ENCODE measurements at regions not wholly inside any gene's neighbourhood (a gene's known extent, or its start where the extent isn't known, plus 50 kb on each side); places are given as distances from the start of the nearest gene placed in this dataset.
"Not testable (repeated sequence)": the region's sequence is repeated elsewhere in the genome, so short reads cannot be mapped to it uniquely, and the experiment has no call there.

GRCh38 chr5:174916227-174916626, 191.8 kb downstream of the MSX2 start:
- intact Hi-C loops (cut with micrococcal nuclease): no loop called here
- no peaks in the 10 kb centered on the region for H3K9me3 Mint-ChIP-seq
- DNase-seq: no peak
- H3K4me3 Mint-ChIP-seq: no peak overlapping the region
- no peak overlapping the region for H3K27ac Mint-ChIP-seq
- H3K27me3 Mint-ChIP-seq: peaks cover 7% of the 10 kb centered on the region
- peaks cover 3% of the 10 kb centered on the region for H3K4me1 Mint-ChIP-seq (ENCODE audit: low read depth)
- POLR2A ChIA-PET: no interaction called here
- no peaks in the 10 kb centered on the region for H3K36me3 Mint-ChIP-seq
- CTCF ChIA-PET: no interaction called here

- intact Hi-C loops (cut with micrococcal nuclease): loop anchor here (2.0 to 5.0 kb wide), 2 partner anchors 26 to 531 kb away; partner anchors contain the start of gene DRD1
- DNase-seq: no peak
- Mint-ChIP-seq H3K4me1 (ENCODE audit: low read depth) (no peaks in the 10 kb centered on the region), H3K9me3 (no peaks in the 10 kb centered on the region), H3K36me3 (no peaks in the 10 kb centered on the region), H3K27ac (no peak overlapping the region), H3K4me3 (no peak overlapping the region), H3K27me3 (peaks cover 13% of the 10 kb centered on the region)
- CTCF ChIA-PET: interaction anchor here (0.6 to 3.4 kb wide), 8 partner anchors 9 to 339 kb away, joined by 3 to 21 read pairs (median 3); no protein-coding TSS in a partner anchor
- POLR2A ChIA-PET: no interaction called here
Measured at GRCh38 chr5:174911118-174911517, 186.7 kb downstream of the MSX2 start.

GRCh38 chr5:174910245-174910737, 185.9 kb downstream of the MSX2 start:
- ChIA-PET CTCF (interaction anchor here (0.6 to 3.4 kb wide), 9 partner anchors 10 to 534 kb away, joined by 3 to 21 read pairs (median 3); partner anchors contain the start of gene DRD1), POLR2A (no interaction called here)
- DNase-seq: peak; percentile 75
- intact Hi-C loops (cut with micrococcal nuclease): loop anchor here (2.0 to 5.0 kb wide), 2 partner anchors 27 to 532 kb away; partner anchors contain the start of gene DRD1
- no peaks in the 10 kb centered on the region for H3K9me3 Mint-ChIP-seq
- H3K4me1 Mint-ChIP-seq (ENCODE audit: low read depth): no peaks in the 10 kb centered on the region
- peaks cover 13% of the 10 kb centered on the region for H3K27me3 Mint-ChIP-seq
- no peaks in the 10 kb centered on the region for H3K36me3 Mint-ChIP-seq
- no peak overlapping the region for H3K4me3 Mint-ChIP-seq
- no peak overlapping the region for H3K27ac Mint-ChIP-seq

- POLR2A ChIA-PET: no interaction called here
- no peak overlapping the region for H3K4me3 Mint-ChIP-seq
- no peak for DNase-seq
Measured at GRCh38 chr5:174903172-174903732, 178.9 kb downstream of the MSX2 start.

GRCh38 chr5:174901336-174901735, 177.0 kb downstream of the MSX2 start:
- Mint-ChIP-seq H3K27ac (no peak overlapping the region), H3K36me3 (no peaks in the 10 kb centered on the region), H3K4me1 (ENCODE audit: low read depth) (no peaks in the 10 kb centered on the region), H3K9me3 (no peaks in the 10 kb centered on the region), H3K27me3 (peaks cover 12% of the 10 kb centered on the region), H3K4me3 (no peak overlapping the region)
- CTCF ChIA-PET: no interaction called here
- POLR2A ChIA-PET: no interaction called here
- intact Hi-C loops (cut with micrococcal nuclease): no loop called here
- DNase-seq: no peak

More at GRCh38 chr5:174903172-174903732, 178.9 kb downstream of the MSX2 start:
- CTCF ChIA-PET: interaction anchor here (1.9 kb wide), 1 partner anchor 34 kb away, joined by 7 read pairs; no protein-coding TSS in a partner anchor
- Mint-ChIP-seq H3K9me3 (no peaks in the 10 kb centered on the region), H3K27ac (no peak overlapping the region), H3K36me3 (no peaks in the 10 kb centered on the region), H3K4me1 (ENCODE audit: low read depth) (no peaks in the 10 kb centered on the region), H3K27me3 (peaks cover 12% of the 10 kb centered on the region)
- intact Hi-C loops (cut with micrococcal nuclease): no loop called here

- no peaks in the 10 kb centered on the region for H3K9me3 Mint-ChIP-seq
- H3K36me3 Mint-ChIP-seq: no peaks in the 10 kb centered on the region
- ChIA-PET CTCF (interaction anchor here (0.9 kb wide), 1 partner anchor 9 kb away, joined by 3 read pairs; no protein-coding TSS in a partner anchor), POLR2A (no interaction called here)
- no peaks in the 10 kb centered on the region for H3K4me1 Mint-ChIP-seq (ENCODE audit: low read depth)
- no peak overlapping the region for H3K4me3 Mint-ChIP-seq
- H3K27me3 Mint-ChIP-seq: peaks cover 12% of the 10 kb centered on the region
- no peak for DNase-seq
- no peak overlapping the region for H3K27ac Mint-ChIP-seq
- intact Hi-C loops (cut with micrococcal nuclease): no loop called here
Measured at GRCh38 chr5:174900240-174900865, 176.0 kb downstream of the MSX2 start.

- H3K36me3 Mint-ChIP-seq: no peaks in the 10 kb centered on the region
Measured at GRCh38 chr5:174897281-174897950, 173.0 kb downstream of the MSX2 start.

GRCh38 chr5:174895360-174895759, 171.0 kb downstream of the MSX2 start:
- H3K27me3 Mint-ChIP-seq: peaks cover 9% of the 10 kb centered on the region
- H3K27ac Mint-ChIP-seq: no peak overlapping the region
- no peaks in the 10 kb centered on the region for H3K4me1 Mint-ChIP-seq (ENCODE audit: low read depth)
- H3K9me3 Mint-ChIP-seq: no peaks in the 10 kb centered on the region
- CTCF ChIA-PET: no interaction called here
- DNase-seq: no peak
- no peak overlapping the region for H3K4me3 Mint-ChIP-seq
- intact Hi-C loops (cut with micrococcal nuclease): no loop called here
- H3K36me3 Mint-ChIP-seq: no peaks in the 10 kb centered on the region
- POLR2A ChIA-PET: no interaction called here

More at GRCh38 chr5:174897281-174897950, 173.0 kb downstream of the MSX2 start:
- no peak for DNase-seq
- H3K4me1 Mint-ChIP-seq (ENCODE audit: low read depth): no peaks in the 10 kb centered on the region
- intact Hi-C loops (cut with micrococcal nuclease): no loop called here
- H3K4me3 Mint-ChIP-seq: no peak overlapping the region
- no peaks in the 10 kb centered on the region for H3K9me3 Mint-ChIP-seq
- peaks cover 11% of the 10 kb centered on the region for H3K27me3 Mint-ChIP-seq
- H3K27ac Mint-ChIP-seq: no peak overlapping the region
- CTCF ChIA-PET: no interaction called here
- POLR2A ChIA-PET: no interaction called here

- H3K4me1 Mint-ChIP-seq (ENCODE audit: low read depth): no peaks in the 10 kb centered on the region
- no peak overlapping the region for H3K4me3 Mint-ChIP-seq
- ChIA-PET CTCF (no interaction called here), POLR2A (no interaction called here)
- no peaks in the 10 kb centered on the region for H3K9me3 Mint-ChIP-seq
- peaks cover 5% of the 10 kb centered on the region for H3K27me3 Mint-ChIP-seq
- no peak overlapping the region for H3K27ac Mint-ChIP-seq
- intact Hi-C loops (cut with micrococcal nuclease): no loop called here
- DNase-seq: no peak
- no peaks in the 10 kb centered on the region for H3K36me3 Mint-ChIP-seq
Measured at GRCh38 chr5:174892742-174893141, 168.4 kb downstream of the MSX2 start.

- POLR2A ChIA-PET; H3K4me1 Mint-ChIP-seq (ENCODE audit: low read depth); H3K27ac Mint-ChIP-seq; H3K9me3 Mint-ChIP-seq; CTCF ChIA-PET; H3K27me3 Mint-ChIP-seq; DNase-seq; H3K4me3 Mint-ChIP-seq; H3K36me3 Mint-ChIP-seq; intact Hi-C loops (cut with micrococcal nuclease): not testable (repeated sequence)
Measured at GRCh38 chr5:174880412-174881200, 156.2 kb downstream of the MSX2 start.

- Mint-ChIP-seq H3K4me3 (no peak overlapping the region), H3K9me3 (no peaks in the 10 kb centered on the region), H3K27ac (no peak overlapping the region), H3K27me3 (peaks cover 6% of the 10 kb centered on the region), H3K36me3 (no peaks in the 10 kb centered on the region), H3K4me1 (ENCODE audit: low read depth) (no peaks in the 10 kb centered on the region)
- intact Hi-C loops (cut with micrococcal nuclease): no loop called here
- POLR2A ChIA-PET: no interaction called here
- DNase-seq: no peak
- CTCF ChIA-PET: interaction anchor here (0.7 kb wide), 1 partner anchor 312 kb away, joined by 3 read pairs; no protein-coding TSS in a partner anchor
Measured at GRCh38 chr5:174877987-174878386, 153.6 kb downstream of the MSX2 start.

- Mint-ChIP-seq H3K9me3 (no peaks in the 10 kb centered on the region), H3K27ac (no peak overlapping the region), H3K36me3 (no peaks in the 10 kb centered on the region), H3K4me3 (no peak overlapping the region), H3K4me1 (ENCODE audit: low read depth) (no peaks in the 10 kb centered on the region), H3K27me3 (peaks cover 25% of the 10 kb centered on the region)
- CTCF ChIA-PET: no interaction called here
- intact Hi-C loops (cut with micrococcal nuclease): no loop called here
- POLR2A ChIA-PET: no interaction called here
- DNase-seq: no peak
Measured at GRCh38 chr5:174872271-174872670, 147.9 kb downstream of the MSX2 start.

All from activated CD4-positive, alpha-beta memory T cell treated with anti-CD3 and anti-CD28 coated beads for 36 hours (primary cell).